Ishikawa (cell line): ENCODE measurements at regions not wholly inside any gene's neighbourhood (a gene's known extent, or its start where the extent isn't known, plus 50 kb on each side); places are given as distances from the start of the nearest gene placed in this dataset.

Experiments used
- CEBPB ChIP-seq: IDR thresholded peaks from 2 replicates; pipeline ENCODE4 v1.6.1; 2012
- CREB1 ChIP-seq: IDR thresholded peaks from 2 replicates; pipeline ENCODE4 v1.6.1; 2012; ENCODE audit warnings: low read depth
- EGR1 ChIP-seq: IDR thresholded peaks from 2 replicates; pipeline ENCODE4 v1.6.1; 2012
- EP300 ChIP-seq: IDR thresholded peaks from 2 replicates; pipeline ENCODE4 v1.6.1; 2012; ENCODE audit warnings: borderline replicate concordance
- FOXM1 ChIP-seq: IDR thresholded peaks from 2 replicates; pipeline ENCODE4 v1.6.1; 2012; ENCODE audit warnings: low read depth, borderline replicate concordance
- NFIC ChIP-seq: IDR thresholded peaks from 2 replicates; pipeline ENCODE4 v1.6.1; 2012
- RAD21 ChIP-seq: IDR thresholded peaks from 2 replicates; pipeline ENCODE4 v1.6.1; 2012; ENCODE audit warnings: low read depth
- TAF1 ChIP-seq: IDR thresholded peaks from 2 replicates; pipeline ENCODE4 v1.6.1; 2012; ENCODE audit warnings: low read depth, mild to moderate bottlenecking
- TCF12 ChIP-seq: IDR thresholded peaks from 2 replicates; pipeline ENCODE4 v1.6.1; 2012; ENCODE audit warnings: low read depth
- TEAD4 ChIP-seq: IDR thresholded peaks from 2 replicates; pipeline ENCODE4 v1.6.1; 2012
- YY1 ChIP-seq: IDR thresholded peaks from 2 replicates; pipeline ENCODE4 v1.6.1; 2012; ENCODE audit warnings: low read depth
- ZBTB7A ChIP-seq: IDR thresholded peaks from 2 replicates; pipeline ENCODE4 v1.6.1; 2012; ENCODE audit warnings: low read depth
- TF ChIP-seq, protein P1 (sequence below): IDR thresholded peaks from 2 replicates; pipeline ENCODE4 v1.6.1; 2012
- TF ChIP-seq, protein P2 (sequence below): IDR thresholded peaks from 2 replicates; pipeline ENCODE4 v1.6.1; 2012
- TF ChIP-seq, protein P3 (sequence below): IDR thresholded peaks from 2 replicates; pipeline ENCODE4 v1.6.1; 2012; ENCODE audit warnings: low read depth, mild to moderate bottlenecking

DNA sequence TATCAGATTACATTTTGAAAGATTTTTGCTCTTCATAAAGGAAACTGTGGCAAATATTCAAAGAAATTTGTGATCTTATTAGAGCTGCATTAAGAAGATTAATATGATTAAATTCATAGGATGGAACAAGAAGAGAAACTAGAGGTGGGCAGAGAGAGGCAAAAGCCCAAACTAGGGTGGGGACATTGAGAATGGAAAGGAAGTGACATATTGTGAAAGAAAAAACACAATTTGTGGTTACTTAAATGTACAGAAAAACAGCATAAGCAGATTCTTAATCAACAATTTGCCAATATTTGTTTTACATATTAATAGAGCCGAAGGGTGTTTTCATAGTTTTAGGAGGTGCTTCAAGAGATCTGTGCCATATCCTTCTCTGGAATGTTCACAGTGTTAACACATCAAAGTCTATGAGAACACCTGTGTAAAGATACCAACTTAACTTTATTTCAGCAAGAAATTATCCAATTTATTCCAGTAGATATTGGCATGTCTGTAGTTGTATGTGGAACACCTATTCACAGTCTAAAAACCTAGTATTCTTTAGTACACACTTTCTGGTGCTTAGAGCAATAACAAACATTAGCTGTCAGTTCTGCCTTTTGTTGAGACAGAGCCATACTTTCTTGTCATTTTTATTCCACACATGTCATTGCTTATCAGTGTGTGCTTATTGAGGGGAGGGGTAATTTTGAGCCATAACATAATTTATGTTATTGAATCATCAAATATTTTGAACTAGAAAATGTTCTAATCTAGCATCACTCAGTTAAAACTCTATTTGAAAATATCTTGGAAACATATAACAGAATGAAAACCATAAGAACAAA lies 401.5 kb downstream of the PTPRC start:
- TF ChIP-seq YY1: no peak

DNA sequence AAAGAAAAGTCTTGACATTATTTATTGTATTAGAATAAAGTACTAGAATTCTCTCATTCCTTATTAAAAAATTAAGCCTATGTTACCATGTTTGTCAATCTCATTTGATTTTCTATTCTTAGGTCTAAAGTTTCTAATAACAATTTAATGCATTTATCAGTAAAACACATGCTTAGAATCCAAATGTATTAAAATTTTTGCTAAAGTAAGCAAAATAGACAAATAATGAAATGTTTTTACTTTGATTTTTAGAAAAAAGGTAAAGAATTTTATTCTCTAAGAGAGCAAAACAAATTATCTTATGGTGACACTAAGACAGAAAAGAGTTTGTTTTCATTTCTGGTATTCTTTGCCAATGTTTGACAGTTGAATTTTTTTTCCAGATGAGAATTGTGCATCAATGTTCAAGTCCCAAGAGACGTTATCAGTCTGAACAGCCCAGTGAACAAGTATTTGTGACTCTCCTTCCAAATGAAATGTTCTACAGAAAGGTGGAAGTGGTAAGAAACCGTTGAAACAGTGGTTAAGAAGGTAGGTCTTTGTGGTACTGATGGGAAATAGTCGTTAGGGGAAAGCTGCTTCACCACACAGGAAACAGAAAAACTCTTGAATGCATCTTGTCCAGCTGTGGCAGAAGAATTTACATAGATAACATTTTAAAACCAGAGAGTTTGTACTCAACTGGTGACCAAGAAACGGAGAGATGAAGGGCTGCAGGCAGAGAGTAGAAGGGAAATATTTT lies 402.5 kb downstream of the PTPRC start:
- TF ChIP-seq TAF1 (no peak), TEAD4 (no peak), CREB1 (no peak), ZBTB7A (no peak), CEBPB (no peak), NFIC (no peak), FOXM1 (no peak), TCF12 (no peak)
- TF ChIP-seq, protein P1, sequence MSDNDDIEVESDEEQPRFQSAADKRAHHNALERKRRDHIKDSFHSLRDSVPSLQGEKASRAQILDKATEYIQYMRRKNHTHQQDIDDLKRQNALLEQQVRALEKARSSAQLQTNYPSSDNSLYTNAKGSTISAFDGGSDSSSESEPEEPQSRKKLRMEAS: no peak
- TF ChIP-seq, protein P2, sequence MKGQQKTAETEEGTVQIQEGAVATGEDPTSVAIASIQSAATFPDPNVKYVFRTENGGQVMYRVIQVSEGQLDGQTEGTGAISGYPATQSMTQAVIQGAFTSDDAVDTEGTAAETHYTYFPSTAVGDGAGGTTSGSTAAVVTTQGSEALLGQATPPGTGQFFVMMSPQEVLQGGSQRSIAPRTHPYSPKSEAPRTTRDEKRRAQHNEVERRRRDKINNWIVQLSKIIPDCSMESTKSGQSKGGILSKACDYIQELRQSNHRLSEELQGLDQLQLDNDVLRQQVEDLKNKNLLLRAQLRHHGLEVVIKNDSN: no peak

DNA sequence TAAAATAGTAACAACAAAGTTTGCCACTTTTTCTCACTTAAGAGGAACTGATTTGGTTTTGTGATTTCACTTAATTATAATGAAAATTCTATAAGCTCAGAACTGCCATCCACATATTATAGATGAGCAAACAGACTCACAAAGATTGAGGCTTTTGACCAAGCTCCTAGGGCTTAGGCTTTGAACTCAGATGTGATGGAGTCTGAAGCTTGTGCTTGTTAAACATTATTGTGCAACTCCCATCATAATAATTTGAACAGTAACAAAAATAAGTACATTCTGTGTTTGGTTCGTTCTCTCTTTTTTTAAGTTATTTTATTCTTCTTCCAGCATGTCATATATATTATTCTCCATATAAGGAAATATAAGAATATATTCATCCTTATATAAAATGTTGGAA lies 403.4 kb downstream of the PTPRC start:
- TF ChIP-seq ZBTB7A (no peak), TCF12 (no peak), CEBPB (no peak), TEAD4 (no peak), YY1 (no peak)
- TF ChIP-seq, protein P2: no peak
- TF ChIP-seq, protein P1: no peak

DNA sequence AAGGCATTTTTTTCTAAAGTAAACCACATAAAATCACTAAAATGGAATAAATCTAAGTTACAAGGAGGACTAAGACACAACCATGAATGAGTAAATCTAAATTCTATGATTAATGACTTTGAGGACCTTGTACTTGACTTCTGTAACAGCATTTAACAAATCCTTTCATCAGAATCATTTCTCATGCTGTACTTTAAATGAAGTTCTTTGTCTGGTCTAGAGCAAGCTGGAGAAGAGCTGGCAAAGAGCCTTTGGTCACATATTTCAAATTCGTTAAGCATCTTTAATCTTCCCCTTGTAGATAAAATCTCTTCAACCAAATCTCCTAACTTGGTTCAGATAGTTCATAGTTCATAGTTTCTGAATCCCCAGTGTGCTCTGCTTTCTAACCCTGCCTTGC lies 405.4 kb downstream of the PTPRC start:
- TF ChIP-seq CEBPB (no peak), TEAD4 (no peak), RAD21 (no peak), YY1 (no peak)
- TF ChIP-seq, protein P3, sequence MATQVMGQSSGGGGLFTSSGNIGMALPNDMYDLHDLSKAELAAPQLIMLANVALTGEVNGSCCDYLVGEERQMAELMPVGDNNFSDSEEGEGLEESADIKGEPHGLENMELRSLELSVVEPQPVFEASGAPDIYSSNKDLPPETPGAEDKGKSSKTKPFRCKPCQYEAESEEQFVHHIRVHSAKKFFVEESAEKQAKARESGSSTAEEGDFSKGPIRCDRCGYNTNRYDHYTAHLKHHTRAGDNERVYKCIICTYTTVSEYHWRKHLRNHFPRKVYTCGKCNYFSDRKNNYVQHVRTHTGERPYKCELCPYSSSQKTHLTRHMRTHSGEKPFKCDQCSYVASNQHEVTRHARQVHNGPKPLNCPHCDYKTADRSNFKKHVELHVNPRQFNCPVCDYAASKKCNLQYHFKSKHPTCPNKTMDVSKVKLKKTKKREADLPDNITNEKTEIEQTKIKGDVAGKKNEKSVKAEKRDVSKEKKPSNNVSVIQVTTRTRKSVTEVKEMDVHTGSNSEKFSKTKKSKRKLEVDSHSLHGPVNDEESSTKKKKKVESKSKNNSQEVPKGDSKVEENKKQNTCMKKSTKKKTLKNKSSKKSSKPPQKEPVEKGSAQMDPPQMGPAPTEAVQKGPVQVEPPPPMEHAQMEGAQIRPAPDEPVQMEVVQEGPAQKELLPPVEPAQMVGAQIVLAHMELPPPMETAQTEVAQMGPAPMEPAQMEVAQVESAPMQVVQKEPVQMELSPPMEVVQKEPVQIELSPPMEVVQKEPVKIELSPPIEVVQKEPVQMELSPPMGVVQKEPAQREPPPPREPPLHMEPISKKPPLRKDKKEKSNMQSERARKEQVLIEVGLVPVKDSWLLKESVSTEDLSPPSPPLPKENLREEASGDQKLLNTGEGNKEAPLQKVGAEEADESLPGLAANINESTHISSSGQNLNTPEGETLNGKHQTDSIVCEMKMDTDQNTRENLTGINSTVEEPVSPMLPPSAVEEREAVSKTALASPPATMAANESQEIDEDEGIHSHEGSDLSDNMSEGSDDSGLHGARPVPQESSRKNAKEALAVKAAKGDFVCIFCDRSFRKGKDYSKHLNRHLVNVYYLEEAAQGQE: no peak
- TF ChIP-seq, protein P2: no peak

DNA sequence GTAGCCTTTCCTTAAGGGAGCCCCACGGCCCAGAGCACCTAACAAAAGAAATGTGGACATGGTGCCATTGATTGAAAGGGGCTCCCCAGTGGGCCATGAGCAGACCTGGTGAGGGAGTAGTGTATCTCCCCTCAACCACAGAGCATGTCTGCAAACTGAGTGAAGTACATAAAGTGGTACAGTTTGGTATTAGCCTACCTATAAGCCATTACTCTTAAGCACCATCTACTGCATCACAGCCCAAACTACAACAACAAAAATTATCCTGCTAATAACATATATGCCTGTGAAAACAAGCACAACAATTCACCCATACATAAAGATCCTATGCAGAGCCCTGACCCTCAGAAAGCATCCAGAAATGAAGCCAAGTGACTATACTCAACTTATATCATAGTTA lies 407.8 kb downstream of the PTPRC start:
- TF ChIP-seq, protein P1: no peak
- TF ChIP-seq EGR1 (no peak), CREB1 (no peak), YY1 (no peak), TEAD4 (no peak), NFIC (no peak), RAD21 (peak; percentile 22; the same call in 1 of the 2 replicates), EP300 (no peak)
- TF ChIP-seq, protein P2: no peak

DNA sequence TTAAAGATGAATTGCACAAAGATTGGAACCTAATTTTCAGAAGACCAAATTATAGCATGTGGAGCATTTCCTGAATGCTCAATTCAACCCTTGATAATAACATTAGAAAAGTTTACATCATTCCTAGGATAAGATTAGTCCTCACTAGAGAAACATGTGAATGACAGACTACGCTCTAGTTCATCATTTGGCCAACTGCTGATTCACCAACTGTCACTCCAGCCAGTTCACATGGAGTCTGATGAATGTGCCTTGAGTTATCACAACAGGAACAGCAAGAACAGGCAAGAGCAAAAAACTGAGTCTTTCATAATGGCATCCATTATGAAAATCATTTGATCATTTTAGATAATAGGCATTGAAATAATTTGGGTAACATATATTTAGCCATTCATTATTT lies 415.9 kb downstream of the PTPRC start:
- TF ChIP-seq, protein P2: no peak
- TF ChIP-seq TEAD4: no peak
- no peak for TF ChIP-seq ZBTB7A
- no peak for TF ChIP-seq NFIC
- no peak for TF ChIP-seq RAD21
- TF ChIP-seq EP300: no peak
- TF ChIP-seq TAF1: no peak
- TF ChIP-seq CEBPB: no peak
- TF ChIP-seq, protein P3: no peak
- no peak for TF ChIP-seq YY1
- TF ChIP-seq, protein P1: no peak
- TF ChIP-seq TCF12: no peak
- TF ChIP-seq FOXM1: no peak
- no peak for TF ChIP-seq CREB1
- no peak for TF ChIP-seq EGR1
